HepG2 (cell line): ENCODE measurements at regions not wholly inside any gene's neighbourhood (a gene's known extent, or its start where the extent isn't known, plus 50 kb on each side); places are given as distances from the start of the nearest gene placed in this dataset.
A peak's percentile ranks its signal among the peaks of the same experiment; 100 is the strongest.

Experiments
- ARNTL ChIP-seq: sonication (generic); formaldehyde crosslinking; IDR thresholded peaks from 2 replicates; pipeline ENCODE4 v1.4.0; 2020; ENCODE audit warnings: mild to moderate bottlenecking, missing genetic modification reagents
- BHLHE40 ChIP-seq: IDR thresholded peaks from 2 replicates; pipeline ENCODE4 v1.6.1; 2011; ENCODE audit warnings: low read length, improper control_type of control experiment
- EEA1 ChIP-seq: sonication (generic); formaldehyde crosslinking; IDR thresholded peaks from 2 replicates; pipeline ENCODE4 v1.5.1; 2020; ENCODE audit warnings: mild to moderate bottlenecking, missing genetic modification reagents, borderline replicate concordance
- FOXJ3 ChIP-seq: sonication (generic); formaldehyde crosslinking; IDR thresholded peaks from 2 replicates; pipeline ENCODE4 v1.4.0; 2020; ENCODE audit warnings: missing genetic modification reagents, mild to moderate bottlenecking, borderline replicate concordance
- FOXM1 ChIP-seq: sonication (generic); formaldehyde crosslinking; IDR thresholded peaks from 2 replicates; pipeline ENCODE4 v1.5.0; 2020; ENCODE audit warnings: missing genetic modification reagents
- FOXO4 ChIP-seq: sonication (generic); formaldehyde crosslinking; conservative IDR thresholded peaks from 2 replicates; pipeline ENCODE4 v1.8.1; 2023; ENCODE audit warnings: missing genetic modification reagents
- HNF1A ChIP-seq, 2 experiments: sonication (generic) in 1 of 2; formaldehyde crosslinking in 1 of 2; IDR thresholded peaks; 2 replicates each; pipeline versions ENCODE4 v1.4.0 to v1.6.1; 2016 to 2020; ENCODE audit warnings: borderline replicate concordance in 1 of 2, low read depth in 1 of 2, mild to moderate bottlenecking in 1 of 2, missing genetic modification reagents in 1 of 2
- KDM6A ChIP-seq: IDR thresholded peaks from 2 replicates; pipeline ENCODE4 v1.6.1; 2016; ENCODE audit warnings: low read depth
- NFE2 ChIP-seq: sonication (generic); formaldehyde crosslinking; IDR thresholded peaks from 2 replicates; pipeline ENCODE4 v1.4.0; 2020; ENCODE audit warnings: missing genetic modification reagents
- NR2F2 ChIP-seq: IDR thresholded peaks from 2 replicates; pipeline ENCODE4 v1.6.1; 2012; ENCODE audit warnings: low read depth, inconsistent platforms, borderline replicate concordance
- PATZ1 ChIP-seq: sonication (generic); formaldehyde crosslinking; IDR thresholded peaks from 2 replicates; pipeline ENCODE4 v1.4.0; 2020; ENCODE audit warnings: missing genetic modification reagents
- SIN3A ChIP-seq: IDR thresholded peaks from 2 replicates; pipeline ENCODE4 v1.6.1; 2011; ENCODE audit warnings: low read depth, mild to moderate bottlenecking, control low read depth, low read length, borderline replicate concordance
- TIGD3 ChIP-seq: sonication (generic); formaldehyde crosslinking; IDR thresholded peaks from 2 replicates; pipeline ENCODE4 v1.5.1; 2020; ENCODE audit warnings: mild to moderate bottlenecking, missing genetic modification reagents, borderline replicate concordance
- ZFP62 ChIP-seq: sonication (generic); formaldehyde crosslinking; IDR thresholded peaks from 2 replicates; pipeline ENCODE4 v1.4.0; 2020; ENCODE audit warnings: missing genetic modification reagents
- ZMAT3 ChIP-seq: sonication (generic); formaldehyde crosslinking; conservative IDR thresholded peaks from 2 replicates; pipeline ENCODE4 v1.7.0; 2021; ENCODE audit warnings: missing genetic modification reagents
- ZNF280B ChIP-seq: sonication (generic); formaldehyde crosslinking; IDR thresholded peaks from 2 replicates; pipeline ENCODE4 v1.5.0; 2020; ENCODE audit warnings: missing genetic modification reagents, mild to moderate bottlenecking, borderline replicate concordance

- TF ChIP-seq HNF1A (IDR thresholded peaks at IDR 0.05; ENCODE audit: low read depth) = peak; percentile 92
- TF ChIP-seq HNF1A (CRISPR knock-in tag; IDR thresholded peaks at IDR 0.05; ENCODE audit: borderline replicate concordance) = peak; percentile 98
- TF ChIP-seq TIGD3 (CRISPR knock-in tag) = peak; percentile 24; the same call in 1 of the 2 replicates
- TF ChIP-seq NR2F2 = peak; percentile 91
- TF ChIP-seq FOXJ3 (CRISPR knock-in tag) = peak; percentile 99
- TF ChIP-seq EEA1 (CRISPR knock-in tag) = no peak
- 0 out of 2 replicates have a peak, but pooled peaks have one; percentile 12 for TF ChIP-seq NFE2 (CRISPR knock-in tag)
- 0 out of 2 replicates have a peak, but pooled peaks have one; percentile 75 for TF ChIP-seq SIN3A
- TF ChIP-seq PATZ1 (CRISPR knock-in tag) = peak; percentile 96
- peak; percentile 53; the same call in 1 of the 2 replicates for TF ChIP-seq ZMAT3
- peak; percentile 89 for TF ChIP-seq ARNTL (CRISPR knock-in tag)
- no peak for TF ChIP-seq ZFP62 (CRISPR knock-in tag)
- TF ChIP-seq FOXO4 (CRISPR knock-in tag) = no peak
- peak; percentile 89 for TF ChIP-seq BHLHE40
- peak; percentile 96 for TF ChIP-seq KDM6A (CRISPR knock-in tag)
- no peak for TF ChIP-seq FOXM1 (CRISPR knock-in tag)
- TF ChIP-seq ZNF280B (CRISPR knock-in tag) = no peak; the same call in 1 of the 2 replicates
These were observed 292.5 kb downstream of the SOX9 start (continued) for GRCh38 chr17:72413077-72414031.
